IMR-90 (cell line): ENCODE measurements at regions not wholly inside any gene's neighbourhood (a gene's known extent, or its start where the extent isn't known, plus 50 kb on each side); places are given as distances from the start of the nearest gene placed in this dataset.
"Not testable (repeated sequence)": the region's sequence is repeated elsewhere in the genome, so short reads cannot be mapped to it uniquely, and the experiment has no call there.

Source experiments
- ATAC-seq: fragments of 200-7000 bp; cut with Tn5 transposase; 2 replicates; pipeline ENCODE4 v1.9.1; 2020; ENCODE audit warnings: low read depth, mild to moderate bottlenecking, moderate library complexity
- BruUV-seq: library from RNA; stranded (reverse); fragments of 400-500 nt; replicated peaks from 2 replicates; lab custom pipeline; 2021; lab: Mats Ljungman, UMichigan
- CTCF ChIA-PET: fragments of 300-600 bp; formaldehyde crosslinking; extraction: SDS; loops from one replicate; lab custom pipeline; 2021; ENCODE audit warnings: antibody characterized with exemption; lab: Yijun Ruan, JAX
- POLR2A ChIA-PET: fragments of 300-600 bp; sonication (Branson Sonifier 250); formaldehyde crosslinking; loops from one replicate; lab custom pipeline; 2022; ENCODE audit warnings: antibody characterized with exemption; ENCODE audit not compliant: unreplicated experiment; lab: Charles Lee
- DNase-seq: peaks from one replicate; pipeline ENCODE4 v3.0.0; 2013
- H2AFZ ChIP-seq: replicated peaks from 2 replicates; pipeline ENCODE3; 2013; ENCODE audit warnings: low read length, mild to moderate bottlenecking; ENCODE audit not compliant: poor library complexity
- H2AK5ac ChIP-seq: 2 replicates; pipeline ENCODE4 v1.6.1; 2013; ENCODE audit warnings: low read depth, low read length, inconsistent platforms
- H2AK9ac ChIP-seq: replicated peaks from 2 replicates; pipeline ENCODE3; 2013; ENCODE audit warnings: mild to moderate bottlenecking, low read depth, low read length, moderate library complexity; ENCODE audit not compliant: poor library complexity
- H2BK120ac ChIP-seq: 2 replicates; pipeline ENCODE4 v1.6.1; 2013; ENCODE audit warnings: low read depth, low read length, inconsistent platforms
- H2BK15ac ChIP-seq: 3 replicates; pipeline ENCODE4 v1.6.1; 2013; ENCODE audit warnings: low read depth, low read length, inconsistent platforms
- H2BK20ac ChIP-seq: 2 replicates; pipeline ENCODE4 v1.6.1; 2013; ENCODE audit warnings: low read depth, mild to moderate bottlenecking, inconsistent platforms, low read length, moderate library complexity
- H2BK5ac ChIP-seq: 2 replicates; pipeline ENCODE4 v1.6.1; 2013; ENCODE audit warnings: mild to moderate bottlenecking, low read depth, low read length, inconsistent platforms; ENCODE audit not compliant: poor library complexity, severe bottlenecking
- H3K14ac ChIP-seq: replicated peaks from 2 replicates; pipeline ENCODE4 v1.6.1; 2013; ENCODE audit warnings: low read depth, low read length, inconsistent platforms
- H3K18ac ChIP-seq: 2 replicates; pipeline ENCODE4 v1.6.1; 2013; ENCODE audit warnings: low read depth, low read length, control low read depth
- H3K23ac ChIP-seq: 2 replicates; pipeline ENCODE4 v1.6.1; 2013; ENCODE audit warnings: low read depth, low read length, inconsistent platforms
- H3K27ac ChIP-seq: 2 replicates; pipeline ENCODE4 v1.5.1; 2013; ENCODE audit warnings: mild to moderate bottlenecking, control low read depth, low read length; ENCODE audit not compliant: insufficient read depth
- H3K27me3 ChIP-seq: 2 replicates; pipeline ENCODE4 v1.6.1; 2013; ENCODE audit warnings: low read length; ENCODE audit not compliant: control insufficient read depth, insufficient read depth
- H3K36me3 ChIP-seq: 2 replicates; pipeline ENCODE4 v1.6.1; 2013; ENCODE audit warnings: low read length, mixed read lengths; ENCODE audit not compliant: control insufficient read depth, insufficient read depth
- H3K4ac ChIP-seq: 2 replicates; pipeline ENCODE4 v1.6.1; 2013; ENCODE audit warnings: low read depth, low read length, inconsistent platforms
- H3K4me1 ChIP-seq: 2 replicates; pipeline ENCODE4 v1.6.1; 2013; ENCODE audit warnings: low read length, mixed read lengths; ENCODE audit not compliant: control insufficient read depth, insufficient read depth
- H3K4me2 ChIP-seq: 2 replicates; pipeline ENCODE4 v1.6.1; 2013; ENCODE audit warnings: low read depth, mild to moderate bottlenecking, control low read depth, low read length, moderate library complexity
- H3K4me3 ChIP-seq: 2 replicates; pipeline ENCODE4 v1.5.1; 2013; ENCODE audit warnings: low read depth, mild to moderate bottlenecking, control low read depth, low read length, moderate library complexity; ENCODE audit not compliant: insufficient read depth
- H3K56ac ChIP-seq: 2 replicates; pipeline ENCODE4 v1.6.1; 2013; ENCODE audit warnings: low read length, inconsistent platforms; ENCODE audit not compliant: insufficient read depth; ENCODE audit errors: extremely low read depth
- H3K79me1 ChIP-seq, 2 experiments: 2 replicates each; pipeline ENCODE4 v1.6.1; 2013; ENCODE audit warnings: low read length in 2 of 2, inconsistent platforms in 1 of 2, low read depth in 1 of 2
- H3K9ac ChIP-seq: 2 replicates; pipeline ENCODE4 v1.6.1; 2013; ENCODE audit warnings: low read depth, low read length, control low read depth
- H3K9me1 ChIP-seq: 2 replicates; pipeline ENCODE4 v1.6.1; 2013; ENCODE audit warnings: low read length, inconsistent platforms; ENCODE audit not compliant: insufficient read depth
- H3K9me3 ChIP-seq: 2 replicates; pipeline ENCODE4 v1.6.1; 2013; ENCODE audit warnings: low read length; ENCODE audit not compliant: control insufficient read depth, insufficient read depth
- H4K20me1 ChIP-seq: 2 replicates; pipeline ENCODE4 v1.6.1; 2013; ENCODE audit warnings: low read length, inconsistent platforms; ENCODE audit not compliant: insufficient read depth
- H4K5ac ChIP-seq: 2 replicates; pipeline ENCODE4 v1.6.1; 2013; ENCODE audit warnings: mild to moderate bottlenecking, low read depth, low read length, control low read depth
- H4K8ac ChIP-seq, 2 experiments: 2 replicates each; pipeline ENCODE4 v1.6.1; 2013; ENCODE audit warnings: low read depth in 2 of 2, low read length in 2 of 2, control low read depth in 1 of 2, inconsistent platforms in 1 of 2
- H4K91ac ChIP-seq: 2 replicates; pipeline ENCODE4 v1.6.1; 2013; ENCODE audit warnings: low read depth, low read length, inconsistent platforms; ENCODE audit not compliant: insufficient read depth
- WGBS, 2 experiments: methylation state at CpG; one replicate each; pipeline versions ENCODE4 v1.1.5 to v1.1.7; 2013; ENCODE audit warnings: missing lambda C conversion rate in 2 of 2; ENCODE audit not compliant: insufficient read length in 1 of 2; ENCODE audit errors: extremely low coverage in 2 of 2; 5-methylcytosine and 5-hydroxymethylcytosine counted together
- dilution Hi-C: fragments of 300-500 bp; cut with HindIII; formaldehyde crosslinking; loops from one replicate; pipeline ENCODE4 v1.14.3; 2018; ENCODE audit warnings: low sequenced_read_pairs; ENCODE audit not compliant: unreplicated experiment
- in situ Hi-C: fragments of 300-500 bp; cut with MboI; formaldehyde crosslinking; loops from 3 replicates; pipeline ENCODE4 v1.14.3; 2019; ENCODE audit warnings: low sequenced_read_pairs, inconsistent platforms, mixed read lengths
- intact Hi-C: fragments of 100-400 bp; cut with micrococcal nuclease; formaldehyde crosslinking; loops from 2 replicates; pipeline ENCODE4 v1.10.0; 2022

DNA sequence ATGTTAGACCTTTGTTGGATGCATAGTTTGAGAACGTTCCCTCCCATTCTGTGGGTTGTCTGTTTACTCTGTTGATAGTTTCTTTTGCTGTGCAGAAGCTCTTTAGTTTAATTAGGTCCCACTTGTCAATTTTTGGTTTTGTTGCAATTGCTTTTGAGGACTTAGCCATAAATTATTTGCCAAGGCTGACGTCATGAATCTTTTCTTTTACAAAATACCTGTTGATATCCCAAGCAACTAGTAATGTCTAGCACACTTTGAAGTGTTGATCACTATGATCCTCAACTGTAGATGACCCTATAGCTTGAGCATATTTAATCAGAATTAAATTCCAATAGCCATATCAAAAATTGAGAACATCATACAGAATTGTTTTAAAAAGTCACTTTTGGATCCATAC, 63.3 kb upstream of the HABP2 start:
- not testable (repeated sequence) for H2BK20ac ChIP-seq

More for the DNA sequence above, 63.3 kb upstream of the HABP2 start:
- H3K18ac ChIP-seq, H2BK15ac ChIP-seq, POLR2A ChIA-PET, H3K4ac ChIP-seq, H4K20me1 ChIP-seq, H4K5ac ChIP-seq, H3K4me2 ChIP-seq, H3K79me1 ChIP-seq, H3K4me1 ChIP-seq, H2AFZ ChIP-seq, H4K91ac ChIP-seq, H2BK5ac ChIP-seq, in situ Hi-C loops, intact Hi-C loops, H3K23ac ChIP-seq, H2BK120ac ChIP-seq, H3K36me3 ChIP-seq, ATAC-seq, H3K27me3 ChIP-seq, BruUV-seq, H3K27ac ChIP-seq, CTCF ChIA-PET, H3K9me1 ChIP-seq, H2AK5ac ChIP-seq, dilution Hi-C loops, H2AK9ac ChIP-seq, H3K9me3 ChIP-seq, H3K4me3 ChIP-seq, H3K9ac ChIP-seq, H3K14ac ChIP-seq, H4K8ac ChIP-seq, DNase-seq, H3K56ac ChIP-seq: not testable (repeated sequence)
- WGBS, 2 experiments = no CpG with 5 or more reads among the region's 2 CpGs
